ENCODE measurements at regions not wholly inside any gene's neighbourhood (a gene's known extent, or its start where the extent isn't known, plus 50 kb on each side); places are given as distances from the start of the nearest gene placed in this dataset.

- peaks cover 5% of the 10 kb centered on the region for H3K4me1 Mint-ChIP-seq
- Histone ChIP-seq H2AFZ (no peak overlapping the region), H3K36me3 (ENCODE audit: insufficient read depth) (no peaks in the 10 kb centered on the region), H3K9me2 (ENCODE audit: insufficient read depth) (peaks cover 3% of the 10 kb centered on the region; the same call in 1 of the 2 replicates), H3K4me3 (no peak overlapping the region), H4K20me1 (replicated peaks; ENCODE audit: insufficient read depth) (no peaks in the 10 kb centered on the region), H3K4me1 (ENCODE audit: insufficient read depth) (no peaks in the 10 kb centered on the region), H3K27me3 (ENCODE audit: insufficient read depth) (no peaks in the 10 kb centered on the region), H3K4me2 (no peak overlapping the region), H3F3A (replicated peaks; ENCODE audit: low read depth) (no peaks in the 10 kb centered on the region), H3K79me2 (replicated peaks; ENCODE audit: insufficient read depth) (no peaks in the 10 kb centered on the region), H3K27ac (ENCODE audit: low read depth) (no peak overlapping the region)
- ATAC-seq (no peak), DNase-seq (ENCODE audit: low spot score) (no peak)
- peaks cover 6% of the 10 kb centered on the region for H3K27me3 Mint-ChIP-seq (ENCODE audit: insufficient read depth, low read depth, poor library complexity)
- H3K4me3 Mint-ChIP-seq: no peak overlapping the region
- no peaks in the 10 kb centered on the region; the same call in 2 of the 3 replicates for H3K36me3 Mint-ChIP-seq (ENCODE audit: low read depth)
- H3K27ac Mint-ChIP-seq: no peak overlapping the region
- TF ChIP-seq NANOG (IDR thresholded peaks at IDR 0.05; ENCODE audit: borderline replicate concordance) (no peak), ETS1 (IDR thresholded peaks at IDR 0.05) (no peak), POLR2AphosphoS5 (IDR thresholded peaks at IDR 0.05; ENCODE audit: low read depth) (no peak), ZNF331 (CRISPR knock-in tag; IDR thresholded peaks at IDR 0.05; ENCODE audit: low read depth) (no peak), CREB1 (CRISPR knock-in tag; IDR thresholded peaks at IDR 0.05; ENCODE audit: low read depth) (no peak), ZNF114 (CRISPR knock-in tag; IDR thresholded peaks at IDR 0.05) (no peak), EZH2 (IDR thresholded peaks at IDR 0.05; ENCODE audit: low read depth, unreplicated experiment) (no peak), ZNF462 (CRISPR knock-in tag; IDR thresholded peaks at IDR 0.05) (no peak), EZH2phosphoT487 (IDR thresholded peaks at IDR 0.05; ENCODE audit: unreplicated experiment) (no peak), JUNB (IDR thresholded peaks at IDR 0.05; ENCODE audit: unreplicated experiment) (no peak), STAT1 (IDR thresholded peaks at IDR 0.05; ENCODE audit: unreplicated experiment) (no peak)
- TF ChIP-seq, protein P1, sequence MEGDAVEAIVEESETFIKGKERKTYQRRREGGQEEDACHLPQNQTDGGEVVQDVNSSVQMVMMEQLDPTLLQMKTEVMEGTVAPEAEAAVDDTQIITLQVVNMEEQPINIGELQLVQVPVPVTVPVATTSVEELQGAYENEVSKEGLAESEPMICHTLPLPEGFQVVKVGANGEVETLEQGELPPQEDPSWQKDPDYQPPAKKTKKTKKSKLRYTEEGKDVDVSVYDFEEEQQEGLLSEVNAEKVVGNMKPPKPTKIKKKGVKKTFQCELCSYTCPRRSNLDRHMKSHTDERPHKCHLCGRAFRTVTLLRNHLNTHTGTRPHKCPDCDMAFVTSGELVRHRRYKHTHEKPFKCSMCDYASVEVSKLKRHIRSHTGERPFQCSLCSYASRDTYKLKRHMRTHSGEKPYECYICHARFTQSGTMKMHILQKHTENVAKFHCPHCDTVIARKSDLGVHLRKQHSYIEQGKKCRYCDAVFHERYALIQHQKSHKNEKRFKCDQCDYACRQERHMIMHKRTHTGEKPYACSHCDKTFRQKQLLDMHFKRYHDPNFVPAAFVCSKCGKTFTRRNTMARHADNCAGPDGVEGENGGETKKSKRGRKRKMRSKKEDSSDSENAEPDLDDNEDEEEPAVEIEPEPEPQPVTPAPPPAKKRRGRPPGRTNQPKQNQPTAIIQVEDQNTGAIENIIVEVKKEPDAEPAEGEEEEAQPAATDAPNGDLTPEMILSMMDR (conservative IDR thresholded peaks at IDR 0.05; ENCODE audit: low read depth in 2 of 2): no peak
- TF ChIP-seq, protein P2, sequence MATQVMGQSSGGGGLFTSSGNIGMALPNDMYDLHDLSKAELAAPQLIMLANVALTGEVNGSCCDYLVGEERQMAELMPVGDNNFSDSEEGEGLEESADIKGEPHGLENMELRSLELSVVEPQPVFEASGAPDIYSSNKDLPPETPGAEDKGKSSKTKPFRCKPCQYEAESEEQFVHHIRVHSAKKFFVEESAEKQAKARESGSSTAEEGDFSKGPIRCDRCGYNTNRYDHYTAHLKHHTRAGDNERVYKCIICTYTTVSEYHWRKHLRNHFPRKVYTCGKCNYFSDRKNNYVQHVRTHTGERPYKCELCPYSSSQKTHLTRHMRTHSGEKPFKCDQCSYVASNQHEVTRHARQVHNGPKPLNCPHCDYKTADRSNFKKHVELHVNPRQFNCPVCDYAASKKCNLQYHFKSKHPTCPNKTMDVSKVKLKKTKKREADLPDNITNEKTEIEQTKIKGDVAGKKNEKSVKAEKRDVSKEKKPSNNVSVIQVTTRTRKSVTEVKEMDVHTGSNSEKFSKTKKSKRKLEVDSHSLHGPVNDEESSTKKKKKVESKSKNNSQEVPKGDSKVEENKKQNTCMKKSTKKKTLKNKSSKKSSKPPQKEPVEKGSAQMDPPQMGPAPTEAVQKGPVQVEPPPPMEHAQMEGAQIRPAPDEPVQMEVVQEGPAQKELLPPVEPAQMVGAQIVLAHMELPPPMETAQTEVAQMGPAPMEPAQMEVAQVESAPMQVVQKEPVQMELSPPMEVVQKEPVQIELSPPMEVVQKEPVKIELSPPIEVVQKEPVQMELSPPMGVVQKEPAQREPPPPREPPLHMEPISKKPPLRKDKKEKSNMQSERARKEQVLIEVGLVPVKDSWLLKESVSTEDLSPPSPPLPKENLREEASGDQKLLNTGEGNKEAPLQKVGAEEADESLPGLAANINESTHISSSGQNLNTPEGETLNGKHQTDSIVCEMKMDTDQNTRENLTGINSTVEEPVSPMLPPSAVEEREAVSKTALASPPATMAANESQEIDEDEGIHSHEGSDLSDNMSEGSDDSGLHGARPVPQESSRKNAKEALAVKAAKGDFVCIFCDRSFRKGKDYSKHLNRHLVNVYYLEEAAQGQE (IDR thresholded peaks at IDR 0.05; ENCODE audit: unreplicated experiment): no peak
- H3K9me3 Mint-ChIP-seq: peaks cover 3% of the 10 kb centered on the region; the same call in 1 of the 3 replicates
These were observed 89.4 kb upstream of the AFDN start for GRCh38 chr6:167737205-167737830.
